ENCODE measurements at regions not wholly inside any gene's neighbourhood (a gene's known extent, or its start where the extent isn't known, plus 50 kb on each side); places are given as distances from the start of the nearest gene placed in this dataset.

GRCh38 chr11:80109652-80110051 is 668.8 kb upstream of the TENM4 start:
- intact Hi-C loops (cut with DNase I): no loop called here
- Histone ChIP-seq H3K9me3 (replicated peaks in 1 of 3) (no peaks in the 10 kb centered on the region), H3K27ac (no peak overlapping the region), H3K36me3 (replicated peaks in 1 of 2) (no peaks in the 10 kb centered on the region), H3K4me3 (no peak overlapping the region), H3K27me3 (no peaks in the 10 kb centered on the region), H3K4me1 (replicated peaks in 1 of 2) (no peaks in the 10 kb centered on the region)
- TF ChIP-seq POLR2A (IDR thresholded peaks at IDR 0.05): no peak
- no peak for TF ChIP-seq CTCF (IDR thresholded peaks at IDR 0.05)
- no peak for DNase-seq
- WGBS, 4 donors: 83 to 94% (median 86%) methylated on average over 1 to 4 of the region's 4 CpGs

DNA sequence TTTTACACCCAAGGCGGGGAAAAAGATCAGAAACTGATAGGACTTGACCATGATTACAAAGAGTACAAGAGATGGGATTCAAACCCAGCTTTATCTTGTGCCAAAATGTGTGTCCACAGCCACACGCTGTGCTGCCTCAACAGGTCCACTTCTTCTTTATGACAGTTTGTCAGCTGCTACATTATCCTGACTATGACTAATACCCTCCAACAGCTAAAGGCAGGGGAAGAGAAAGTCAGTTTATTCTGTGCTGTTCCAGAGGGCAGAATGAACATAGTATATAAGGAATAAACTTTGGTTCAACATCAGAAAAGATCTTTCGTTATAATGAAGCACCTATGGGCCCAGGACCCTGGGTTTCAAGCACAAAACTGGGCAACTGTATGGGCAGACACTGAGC is 668.2 kb upstream of the TENM4 start:
- Histone ChIP-seq H3K27ac (no peak overlapping the region), H3K27me3 (no peaks in the 10 kb centered on the region), H3K36me3 (replicated peaks in 1 of 2) (no peaks in the 10 kb centered on the region), H3K4me3 (no peak overlapping the region), H3K9me3 (replicated peaks in 1 of 3) (no peaks in the 10 kb centered on the region), H3K4me1 (replicated peaks in 1 of 2) (no peaks in the 10 kb centered on the region)
- WGBS, 4 donors: 78 to 90% (median 86%) methylated on average over 3 of the region's 3 CpGs
- TF ChIP-seq POLR2A (IDR thresholded peaks at IDR 0.05) (no peak), CTCF (IDR thresholded peaks at IDR 0.05) (no peak)
- intact Hi-C loops (cut with DNase I): no loop called here
- DNase-seq: no peak

GRCh38 chr11:80107415-80107814 is 666.6 kb upstream of the TENM4 start:
- no peak overlapping the region for H3K4me3 ChIP-seq
- no peaks in the 10 kb centered on the region for H3K4me1 ChIP-seq (replicated peaks in 1 of 2)
- no peaks in the 10 kb centered on the region for H3K9me3 ChIP-seq (replicated peaks in 1 of 3)
- no peaks in the 10 kb centered on the region for H3K36me3 ChIP-seq (replicated peaks in 1 of 2)
- H3K27me3 ChIP-seq: no peaks in the 10 kb centered on the region
- WGBS, 4 donors: 61 to 88% (median 76%) methylated on average over 1 of the region's 1 CpG
- no peak for DNase-seq
- TF ChIP-seq CTCF (IDR thresholded peaks at IDR 0.05): no peak
- TF ChIP-seq POLR2A (IDR thresholded peaks at IDR 0.05): no peak
- no peak overlapping the region for H3K27ac ChIP-seq
- intact Hi-C loops (cut with DNase I): no loop called here

DNA sequence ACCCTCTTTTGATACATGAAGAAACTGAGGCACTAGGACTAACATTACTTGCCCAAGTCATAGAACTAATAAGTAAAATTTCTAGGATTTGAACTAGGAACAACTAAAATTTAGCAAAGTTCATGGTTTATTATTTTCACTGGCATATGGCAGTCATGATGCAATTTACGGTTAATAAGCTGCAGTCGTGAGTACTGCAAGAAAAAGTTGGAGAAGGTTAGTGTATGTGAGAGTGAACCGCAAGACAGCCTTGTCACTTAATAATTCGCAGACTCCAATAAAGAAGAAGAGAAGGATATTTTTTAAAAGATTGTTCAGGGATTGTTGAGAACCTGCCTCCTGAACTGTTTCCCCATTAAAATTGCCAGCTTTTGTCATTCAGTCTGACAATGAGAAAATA is 663.4 kb upstream of the TENM4 start:
- DNase-seq: no peak
- intact Hi-C loops (cut with DNase I): no loop called here
- TF ChIP-seq CTCF (IDR thresholded peaks at IDR 0.05): no peak
- TF ChIP-seq POLR2A (IDR thresholded peaks at IDR 0.05): no peak
- H3K27ac ChIP-seq: peak overlapping the region in 1 of 5 donors; percentile 50
- 80 to 93% (median 83%) methylated on average over 4 of the region's 4 CpGs for WGBS, 4 donors
- no peaks in the 10 kb centered on the region for H3K9me3 ChIP-seq (replicated peaks in 1 of 3)
- H3K4me1 ChIP-seq (replicated peaks in 1 of 2): no peaks in the 10 kb centered on the region
- H3K36me3 ChIP-seq (replicated peaks in 1 of 2): no peaks in the 10 kb centered on the region
- no peak overlapping the region for H3K4me3 ChIP-seq
- H3K27me3 ChIP-seq: no peaks in the 10 kb centered on the region

All from adrenal gland (tissue), 9 donors.